Uterus (tissue), 3 donors: ENCODE measurements at regions not wholly inside any gene's neighbourhood (a gene's known extent, or its start where the extent isn't known, plus 50 kb on each side); places are given as distances from the start of the nearest gene placed in this dataset.

Experiments
- DNase-seq, 2 donors: peaks; one replicate each; pipeline ENCODE4 v3.0.0-alpha.2; 2019 to 2020
- H3K27ac ChIP-seq, 2 donors: fragments of 200-600 bp; sonication (generic); 1 replicate in 1 of 2; 2 replicates in 1 of 2; pipeline ENCODE4 v1.5.1; 2016 to 2018
- H3K27me3 ChIP-seq, 2 donors: fragments of 200-600 bp; sonication (generic); one replicate each; pipeline ENCODE4 v1.5.1; 2018 to 2019; ENCODE audit warnings: control low read depth in 1 of 2
- H3K36me3 ChIP-seq, 2 donors: fragments of 200-600 bp; sonication (generic); one replicate each; pipeline ENCODE4 v1.5.1; 2019; ENCODE audit warnings: control low read depth in 1 of 2
- H3K4me1 ChIP-seq, 2 donors: fragments of 200-600 bp; sonication (generic); one replicate each; pipeline ENCODE4 v1.5.1; 2018 to 2019; ENCODE audit warnings: control low read depth in 1 of 2
- H3K4me3 ChIP-seq, 2 donors: fragments of 200-600 bp; sonication (generic); 1 replicate in 1 of 2; 2 replicates in 1 of 2; pipeline ENCODE4 v1.5.1; 2018 to 2019; ENCODE audit warnings: mild to moderate bottlenecking in 1 of 2
- H3K9me3 ChIP-seq, 2 donors: fragments of 200-600 bp; sonication (generic); one replicate each; pipeline ENCODE4 v1.5.1; 2019; ENCODE audit warnings: control low read depth in 1 of 2
- CTCF ChIP-seq, 4 experiments: fragments of 200-600 bp in 2 of 4; fragments of 450-650 bp in 2 of 4; sonication (generic) in 2 of 4; IDR thresholded peaks; one replicate each; pipeline ENCODE4 v1.5.1; 2016 to 2019; ENCODE audit warnings: antibody characterized with exemption in 4 of 4, mild to moderate bottlenecking in 2 of 4, moderate library complexity in 1 of 4
- POLR2A ChIP-seq, 2 donors: fragments of 450-650 bp; IDR thresholded peaks; one replicate each; pipeline ENCODE4 v1.6.1; 2016; ENCODE audit warnings: antibody characterized with exemption in 2 of 2, mild to moderate bottlenecking in 1 of 2, moderate library complexity in 1 of 2
- intact Hi-C: fragments of 100-400 bp; cut with DNase I; formaldehyde crosslinking; loops from one replicate; pipeline ENCODE4 v1.15.1; 2023; ENCODE audit warnings: low total_unique reads
- donor health status: DM: yes; HTN: yes; CAD: no.

GRCh38 chr11:27786864-27787263 is 86.6 kb upstream of the BDNF start:
- intact Hi-C loops: no loop called here
- no peak for TF ChIP-seq POLR2A (IDR thresholded peaks at IDR 0.05)
- H3K36me3 ChIP-seq: no peaks in the 10 kb centered on the region
- DNase-seq: no peak
- no peaks in the 10 kb centered on the region for H3K27me3 ChIP-seq
- H3K4me3 ChIP-seq: no peak overlapping the region
- no peaks in the 10 kb centered on the region for H3K9me3 ChIP-seq
- H3K4me1 ChIP-seq: no peaks in the 10 kb centered on the region
- no peak overlapping the region for H3K27ac ChIP-seq

GRCh38 chr11:27786331-27786730 is 86.1 kb upstream of the BDNF start:
- Histone ChIP-seq H3K27me3 (no peaks in the 10 kb centered on the region), H3K36me3 (no peaks in the 10 kb centered on the region), H3K9me3 (no peaks in the 10 kb centered on the region), H3K4me1 (no peaks in the 10 kb centered on the region), H3K4me3 (no peak overlapping the region), H3K27ac (no peak overlapping the region)
- DNase-seq: no peak
- intact Hi-C loops: no loop called here
- no peak for TF ChIP-seq CTCF (IDR thresholded peaks at IDR 0.05)
- no peak for TF ChIP-seq POLR2A (IDR thresholded peaks at IDR 0.05)

- no peak overlapping the region for H3K4me3 ChIP-seq
- no peaks in the 10 kb centered on the region for H3K4me1 ChIP-seq
- intact Hi-C loops: no loop called here
- TF ChIP-seq POLR2A (IDR thresholded peaks at IDR 0.05): no peak
- no peak for TF ChIP-seq CTCF (IDR thresholded peaks at IDR 0.05)
- H3K9me3 ChIP-seq: no peaks in the 10 kb centered on the region
- H3K27me3 ChIP-seq: no peaks in the 10 kb centered on the region
- no peaks in the 10 kb centered on the region for H3K36me3 ChIP-seq
- no peak overlapping the region for H3K27ac ChIP-seq
- DNase-seq: no peak
Observed at GRCh38 chr11:27783701-27784355, 83.6 kb upstream of the BDNF start.

- no peak overlapping the region for H3K4me3 ChIP-seq
- DNase-seq: no peak
- H3K27me3 ChIP-seq: no peaks in the 10 kb centered on the region
- H3K9me3 ChIP-seq: no peaks in the 10 kb centered on the region
- no peak overlapping the region for H3K27ac ChIP-seq
- H3K36me3 ChIP-seq: no peaks in the 10 kb centered on the region
- intact Hi-C loops: no loop called here
- TF ChIP-seq CTCF (IDR thresholded peaks at IDR 0.05) (no peak), POLR2A (IDR thresholded peaks at IDR 0.05) (no peak)
- no peaks in the 10 kb centered on the region for H3K4me1 ChIP-seq
Observed at GRCh38 chr11:27777033-27777432, 76.8 kb upstream of the BDNF start.

- no peaks in the 10 kb centered on the region for H3K4me1 ChIP-seq
- DNase-seq: no peak
- intact Hi-C loops: no loop called here
- no peak overlapping the region for H3K4me3 ChIP-seq
- no peak overlapping the region for H3K27ac ChIP-seq
- H3K9me3 ChIP-seq: no peaks in the 10 kb centered on the region
- no peaks in the 10 kb centered on the region for H3K27me3 ChIP-seq
- TF ChIP-seq POLR2A (IDR thresholded peaks at IDR 0.05): no peak
- no peak for TF ChIP-seq CTCF (IDR thresholded peaks at IDR 0.05)
- H3K36me3 ChIP-seq: no peaks in the 10 kb centered on the region
Observed at GRCh38 chr11:27773884-27774283, 73.6 kb upstream of the BDNF start.

- no peaks in the 10 kb centered on the region for H3K36me3 ChIP-seq
- DNase-seq: no peak
- no peaks in the 10 kb centered on the region for H3K9me3 ChIP-seq
- no peak for TF ChIP-seq CTCF (IDR thresholded peaks at IDR 0.05)
- TF ChIP-seq POLR2A (IDR thresholded peaks at IDR 0.05): no peak
- H3K27ac ChIP-seq: no peak overlapping the region
- H3K27me3 ChIP-seq: no peaks in the 10 kb centered on the region
- intact Hi-C loops: no loop called here
- H3K4me1 ChIP-seq: no peaks in the 10 kb centered on the region
- no peak overlapping the region for H3K4me3 ChIP-seq
Observed at GRCh38 chr11:27771516-27771915, 71.3 kb upstream of the BDNF start.
